Activated CD4-positive, alpha-beta T cell treated with anti-CD3 and anti-CD28 coated beads, Interleukin-2, amount 50 U/mL, for 48 hours (primary cell): ENCODE measurements at regions not wholly inside any gene's neighbourhood (a gene's known extent, or its start where the extent isn't known, plus 50 kb on each side); places are given as distances from the start of the nearest gene placed in this dataset.

Experiments used
- DNase-seq, 2 experiments: peaks; one replicate each; pipeline ENCODE4 v3.0.0-alpha.2; 2020

DNA sequence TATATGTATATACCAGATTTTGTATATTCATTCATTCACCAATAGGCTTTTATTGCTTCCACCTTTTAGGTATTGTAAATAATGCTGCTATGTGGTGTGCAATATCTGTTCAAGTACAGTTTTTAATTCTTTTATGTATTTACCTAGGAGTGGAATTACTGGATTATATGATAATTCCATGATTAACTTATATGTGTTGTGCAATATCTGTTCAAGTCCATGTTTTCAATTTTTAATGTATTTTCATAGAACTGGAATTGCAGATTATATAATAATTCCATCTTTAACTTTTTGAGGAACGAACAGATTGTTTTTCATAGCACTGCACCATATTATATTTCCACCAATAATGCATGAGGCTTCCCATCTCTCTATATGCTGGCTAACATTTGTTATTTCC lies 50.6 kb upstream of the L3MBTL4 start:
- no peak for DNase-seq

DNA sequence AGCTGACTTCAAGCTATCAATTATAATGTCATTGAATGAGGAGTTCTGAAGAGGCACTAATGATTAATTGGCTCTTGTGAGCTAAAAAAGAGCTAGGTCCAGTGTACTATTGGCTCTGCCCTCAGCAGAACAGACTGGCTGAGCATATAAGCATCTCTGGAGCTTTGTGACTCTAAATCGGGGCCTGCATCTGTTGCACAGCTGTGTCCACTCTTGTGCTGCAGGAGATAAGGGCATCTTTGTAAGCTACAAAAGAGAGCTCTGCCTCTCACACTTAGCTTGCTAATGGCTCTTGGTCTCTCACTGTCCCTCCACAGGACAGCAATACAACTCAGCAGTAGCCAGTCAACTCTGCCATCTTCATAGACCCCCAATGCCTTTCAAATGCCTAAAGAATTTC lies 61.5 kb upstream of the L3MBTL4 start:
- DNase-seq = no peak

DNA sequence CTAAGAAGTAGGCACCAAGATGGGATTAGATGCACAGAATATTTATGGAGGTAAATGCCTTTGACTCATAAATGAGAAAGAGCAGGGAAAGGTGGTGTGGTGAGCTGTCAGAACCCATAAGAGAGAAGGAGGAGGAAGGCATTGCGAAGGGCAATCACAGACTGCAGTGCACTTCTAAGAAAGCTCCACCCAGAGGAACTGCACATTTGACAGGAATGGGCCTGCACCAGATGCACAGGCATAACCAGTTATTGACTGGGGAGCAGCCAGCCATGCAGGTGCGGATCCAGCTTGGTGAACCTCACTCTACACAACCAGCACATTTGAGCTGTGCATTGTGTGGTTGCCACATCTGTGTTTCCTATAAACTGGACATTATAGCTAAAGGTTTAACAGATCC lies 62.2 kb upstream of the L3MBTL4 start:
- DNase-seq = no peak

DNA sequence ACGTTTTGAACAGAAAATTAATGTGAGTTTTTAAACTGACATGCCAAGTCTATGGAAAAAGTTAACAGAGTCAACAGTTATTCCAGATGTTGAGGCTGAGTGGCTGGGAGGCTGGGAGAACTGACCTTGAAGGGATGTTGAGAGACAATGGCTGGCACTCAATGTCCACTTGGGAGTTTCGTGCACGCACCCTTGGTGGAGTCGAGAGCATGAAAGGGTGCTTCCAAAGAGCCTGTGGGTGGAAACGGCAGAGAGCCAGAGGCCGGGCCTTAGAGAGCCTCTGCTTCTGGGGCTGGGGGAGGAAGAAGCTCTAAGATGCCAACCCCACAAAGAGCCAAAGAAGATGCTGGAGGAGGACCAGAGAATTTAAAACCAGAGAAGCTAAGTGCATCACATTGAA lies 63.4 kb upstream of the L3MBTL4 start:
- no peak for DNase-seq

DNA sequence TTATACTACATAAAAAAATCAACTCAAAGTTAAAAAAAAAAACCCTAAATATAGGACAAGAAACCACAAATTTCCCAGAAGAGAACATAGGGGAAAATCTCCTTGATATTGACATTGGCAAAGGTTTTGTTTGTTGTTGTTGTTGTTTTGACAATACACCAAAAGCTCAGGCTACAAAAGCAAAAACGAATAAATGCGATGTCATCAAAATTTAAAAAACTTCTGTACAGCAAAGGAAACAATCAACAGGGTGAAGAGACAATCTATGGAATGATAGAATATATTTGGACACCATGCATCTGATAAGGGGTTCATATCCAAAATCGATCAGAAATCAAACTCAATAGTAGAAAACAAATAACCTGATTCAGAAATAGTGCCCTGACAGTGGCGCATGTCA lies 65.0 kb upstream of the L3MBTL4 start:
- no peak for DNase-seq

DNA sequence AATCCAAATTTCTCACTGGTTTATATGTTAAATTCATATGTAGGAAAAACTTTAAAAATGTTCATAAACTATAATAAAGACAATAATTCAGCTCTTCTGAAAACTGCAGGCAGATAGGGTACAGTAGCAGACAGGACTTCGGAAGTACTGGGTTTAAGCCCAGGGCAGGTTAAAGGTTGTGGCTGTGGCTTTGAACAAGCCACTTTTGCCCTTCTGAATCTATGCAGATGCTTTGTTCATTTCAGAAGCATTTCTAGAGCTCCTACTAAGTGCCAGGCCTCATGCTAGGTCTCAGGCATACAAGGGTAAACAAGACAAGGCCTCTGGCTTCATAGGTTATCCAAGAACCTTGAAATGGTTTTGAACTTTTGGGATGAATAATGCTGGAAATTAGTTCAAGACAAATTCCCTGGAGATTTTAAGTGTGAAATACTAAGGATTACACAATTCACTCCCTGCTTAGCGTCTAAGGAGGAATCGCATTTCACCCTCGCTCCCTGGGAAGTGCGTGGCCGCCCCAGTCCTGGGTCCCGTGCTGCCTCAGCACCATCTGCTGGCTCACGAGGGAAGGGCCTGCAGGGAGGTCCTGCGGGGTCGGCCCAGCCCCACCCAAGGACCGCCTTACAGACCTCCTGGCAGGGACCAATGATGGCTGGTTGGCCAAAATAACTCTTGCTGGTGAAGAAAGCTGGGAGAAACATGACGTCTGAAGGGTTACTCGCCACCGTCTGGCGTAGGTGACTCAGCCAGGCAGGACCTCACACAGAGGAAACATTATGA lies 67.7 kb upstream of the L3MBTL4 start:
- DNase-seq = no peak

DNA sequence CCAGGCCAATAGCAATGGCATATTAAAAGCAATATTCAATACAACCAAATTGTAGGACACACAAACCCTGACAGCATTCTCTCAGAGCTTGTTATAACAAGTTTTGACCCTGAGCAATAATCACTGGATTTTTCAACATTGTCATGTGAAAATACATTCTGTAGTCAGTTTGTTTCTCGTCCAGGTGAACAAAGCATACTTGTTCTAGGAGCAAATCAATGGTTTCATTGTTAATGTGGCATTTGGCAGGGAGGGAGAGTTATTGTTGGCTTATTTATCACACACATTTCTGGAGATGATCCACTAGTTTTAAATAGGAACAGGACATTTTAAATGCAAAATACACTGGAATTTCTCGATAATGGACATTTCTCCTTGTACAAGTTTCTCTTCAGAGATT lies 69.9 kb upstream of the L3MBTL4 start:
- DNase-seq = no peak

DNA sequence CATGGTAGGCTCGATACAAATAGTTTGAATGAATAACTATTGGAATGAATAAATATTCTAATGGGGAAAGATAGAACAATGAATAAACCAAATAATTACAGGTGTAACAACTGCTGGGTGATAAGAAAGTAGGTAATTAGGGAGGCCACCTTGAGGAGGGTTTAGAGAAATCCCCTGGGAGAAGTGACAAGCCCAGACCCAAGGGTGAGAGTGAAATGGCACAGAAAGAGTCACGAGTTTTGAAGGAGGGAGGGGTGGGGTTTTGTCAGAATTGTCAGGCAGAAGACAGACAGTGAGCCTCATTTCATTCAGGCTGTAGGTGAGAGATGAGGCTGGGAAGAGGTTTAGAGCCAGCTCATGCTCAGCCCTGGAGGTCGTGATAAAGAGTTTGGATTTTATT lies 71.6 kb upstream of the L3MBTL4 start:
- DNase-seq = no peak

DNA sequence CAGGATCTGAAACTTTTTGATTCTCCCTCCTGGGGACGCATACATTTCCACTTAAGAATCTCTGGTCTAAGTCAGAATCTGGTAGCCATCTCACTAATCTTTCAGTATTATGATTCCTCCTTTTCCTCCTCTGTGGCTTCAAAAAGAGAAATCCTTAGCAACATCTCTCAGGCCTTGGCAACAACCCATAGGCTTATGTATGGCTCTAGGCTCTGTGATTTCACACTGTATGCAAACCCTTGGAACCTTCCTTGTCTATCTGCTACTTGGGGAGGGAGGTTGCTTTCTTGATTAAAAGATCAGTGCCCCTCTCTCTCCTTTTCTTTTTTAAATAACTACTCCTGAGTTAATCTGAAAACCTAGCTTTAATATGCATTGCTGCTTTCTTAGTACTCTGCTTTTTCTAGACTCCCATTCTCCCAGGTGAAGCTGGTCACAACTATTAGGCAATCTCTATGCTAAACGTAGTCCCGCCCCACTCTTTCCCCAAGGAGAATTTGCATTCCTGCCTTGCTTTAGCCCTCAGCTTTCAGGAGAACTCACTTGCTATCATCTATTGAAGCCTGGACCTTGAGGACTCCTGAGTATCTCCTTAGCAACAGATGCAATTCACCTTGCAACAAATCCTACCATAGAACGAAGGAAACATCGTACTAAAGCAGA lies 72.2 kb upstream of the L3MBTL4 start:
- DNase-seq = no peak

DNA sequence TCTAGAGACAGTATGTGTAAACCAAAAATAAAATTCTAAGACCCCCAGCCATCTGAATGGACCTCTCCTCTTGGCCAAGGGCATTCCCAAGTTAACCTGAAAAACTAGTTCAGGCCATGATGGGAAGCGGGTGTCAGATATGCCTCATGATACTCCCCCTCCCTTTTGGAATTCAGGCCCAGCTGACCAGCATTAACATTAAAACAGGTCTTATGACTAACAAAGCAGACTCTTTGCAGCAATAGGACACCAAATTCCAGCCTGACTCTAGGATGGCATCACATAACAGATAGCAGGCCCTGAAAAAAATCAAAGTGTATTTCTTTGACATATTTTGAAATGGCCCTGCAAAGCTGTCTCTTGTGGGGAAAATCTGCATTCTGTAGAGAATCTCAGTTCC lies 73.3 kb upstream of the L3MBTL4 start:
- no peak for DNase-seq

DNA sequence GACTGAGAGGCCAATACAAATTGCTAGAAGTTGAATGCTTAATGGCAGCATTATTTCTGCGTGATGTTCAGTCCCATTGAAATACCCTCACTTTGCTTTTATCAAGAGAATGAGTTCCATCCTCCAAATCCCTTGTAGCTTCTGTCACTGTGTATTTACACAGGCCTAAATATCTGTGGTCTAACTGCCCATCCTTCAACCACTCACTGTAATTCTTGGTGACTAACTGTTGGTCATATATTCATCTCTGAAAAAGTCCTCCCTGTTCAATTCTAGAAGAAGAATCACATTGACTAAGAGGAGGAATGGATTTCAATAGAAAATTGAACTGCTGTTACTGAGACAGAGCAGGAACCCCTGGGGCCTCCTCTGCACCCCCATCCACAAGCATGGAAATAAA lies 74.2 kb upstream of the L3MBTL4 start:
- no peak for DNase-seq

DNA sequence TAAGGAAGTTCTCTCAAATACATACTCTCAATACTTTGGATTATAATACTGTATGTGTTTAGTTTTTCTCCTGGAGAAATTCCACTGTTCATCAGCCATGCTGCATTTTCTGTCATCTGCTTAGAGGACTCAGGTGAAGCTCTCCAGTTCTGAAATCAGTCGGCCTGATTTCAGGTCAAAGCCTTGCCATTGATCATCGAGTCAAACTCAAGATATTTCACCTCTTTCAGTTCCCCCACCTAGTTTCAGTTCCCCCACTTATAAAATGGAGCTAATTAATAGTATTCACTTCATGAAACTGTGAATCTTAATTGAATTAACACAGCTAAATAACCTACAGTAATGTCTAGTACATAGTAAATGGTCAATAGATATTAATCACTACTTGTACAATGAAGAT lies 75.3 kb upstream of the L3MBTL4 start:
- DNase-seq = no peak

DNA sequence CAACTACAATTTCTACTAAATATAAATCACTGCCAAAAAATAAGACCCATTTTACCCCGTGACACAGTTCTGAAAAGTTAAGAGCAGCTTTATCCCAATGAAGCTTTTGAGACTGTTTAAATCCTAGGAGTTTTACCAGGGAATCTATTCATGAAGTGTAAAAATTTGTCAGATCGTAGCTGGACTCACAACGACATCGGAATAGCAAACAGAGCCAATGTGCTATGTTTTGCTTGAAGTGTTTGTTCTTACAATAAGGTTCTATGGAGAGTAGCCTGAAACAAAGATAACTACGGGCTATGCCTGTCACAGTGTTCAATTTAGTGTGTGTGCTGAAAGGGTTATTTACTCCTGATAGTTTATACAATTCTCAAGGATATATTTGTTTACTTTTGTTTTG lies 78.5 kb upstream of the L3MBTL4 start:
- no peak for DNase-seq

DNA sequence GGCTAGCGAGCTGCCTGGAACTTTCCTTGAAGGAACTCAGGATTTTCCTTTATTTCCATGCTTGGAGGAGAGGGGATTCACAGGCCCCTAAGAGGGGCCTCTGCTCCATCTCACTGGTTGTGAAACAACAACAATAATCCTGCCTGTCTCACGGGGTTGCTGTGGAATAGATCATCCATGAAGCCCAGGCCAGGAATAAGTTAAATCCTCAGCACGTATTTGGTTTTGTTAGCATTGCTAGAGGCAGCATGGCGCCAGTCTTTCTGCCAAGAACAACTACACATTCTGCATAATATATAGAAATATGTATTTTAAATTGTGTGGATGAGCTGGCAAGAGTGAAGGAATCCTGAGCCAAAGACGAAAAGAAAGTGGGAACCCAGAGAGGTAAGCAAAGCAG lies 80.8 kb upstream of the L3MBTL4 start:
- no peak for DNase-seq

DNA sequence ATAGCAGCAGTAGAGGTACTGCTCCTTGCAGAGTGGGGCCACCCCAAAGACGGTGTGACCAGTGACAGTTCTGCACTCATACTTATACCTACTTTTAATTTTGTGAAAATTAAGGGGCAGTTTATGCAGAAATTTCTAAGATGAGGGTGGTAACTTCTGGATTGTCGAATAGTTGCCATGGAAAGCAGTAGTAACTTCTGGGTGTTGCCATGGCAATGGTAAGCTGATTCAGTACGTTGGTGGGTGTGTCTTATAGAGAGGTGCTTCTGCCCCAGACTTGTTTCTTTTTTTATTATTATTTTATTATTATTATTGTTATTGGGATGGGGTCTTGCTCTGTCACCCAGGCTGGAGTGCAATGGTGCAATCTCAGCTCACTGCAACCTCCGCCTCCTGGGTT lies 82.8 kb upstream of the L3MBTL4 start:
- no peak for DNase-seq

DNA sequence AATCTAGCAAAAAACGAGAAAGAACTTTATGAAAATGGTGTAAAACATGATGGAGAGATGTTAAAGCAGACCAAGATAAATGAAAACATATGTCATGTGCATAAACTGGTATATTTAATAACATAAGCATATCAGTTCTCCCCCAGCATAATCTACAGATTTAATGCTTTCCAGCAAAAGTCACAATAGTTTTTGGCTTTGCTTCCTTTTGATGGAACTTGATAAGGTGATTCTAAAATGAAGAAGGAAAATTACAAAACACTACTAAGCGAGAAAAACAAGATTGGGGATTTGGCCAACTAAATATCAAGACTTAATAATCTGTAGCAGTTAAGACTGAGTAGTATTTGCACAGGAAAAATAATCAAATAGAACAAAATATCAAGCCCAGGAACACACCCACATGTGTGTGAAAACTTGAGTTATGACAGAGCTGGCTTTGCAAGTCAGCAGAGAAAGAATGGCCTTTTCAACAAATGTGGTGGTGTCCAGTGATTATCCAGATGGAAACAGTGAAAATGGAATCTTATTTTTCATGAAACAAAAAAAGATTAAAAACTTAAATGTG lies 83.7 kb upstream of the L3MBTL4 start:
- no peak for DNase-seq

DNA sequence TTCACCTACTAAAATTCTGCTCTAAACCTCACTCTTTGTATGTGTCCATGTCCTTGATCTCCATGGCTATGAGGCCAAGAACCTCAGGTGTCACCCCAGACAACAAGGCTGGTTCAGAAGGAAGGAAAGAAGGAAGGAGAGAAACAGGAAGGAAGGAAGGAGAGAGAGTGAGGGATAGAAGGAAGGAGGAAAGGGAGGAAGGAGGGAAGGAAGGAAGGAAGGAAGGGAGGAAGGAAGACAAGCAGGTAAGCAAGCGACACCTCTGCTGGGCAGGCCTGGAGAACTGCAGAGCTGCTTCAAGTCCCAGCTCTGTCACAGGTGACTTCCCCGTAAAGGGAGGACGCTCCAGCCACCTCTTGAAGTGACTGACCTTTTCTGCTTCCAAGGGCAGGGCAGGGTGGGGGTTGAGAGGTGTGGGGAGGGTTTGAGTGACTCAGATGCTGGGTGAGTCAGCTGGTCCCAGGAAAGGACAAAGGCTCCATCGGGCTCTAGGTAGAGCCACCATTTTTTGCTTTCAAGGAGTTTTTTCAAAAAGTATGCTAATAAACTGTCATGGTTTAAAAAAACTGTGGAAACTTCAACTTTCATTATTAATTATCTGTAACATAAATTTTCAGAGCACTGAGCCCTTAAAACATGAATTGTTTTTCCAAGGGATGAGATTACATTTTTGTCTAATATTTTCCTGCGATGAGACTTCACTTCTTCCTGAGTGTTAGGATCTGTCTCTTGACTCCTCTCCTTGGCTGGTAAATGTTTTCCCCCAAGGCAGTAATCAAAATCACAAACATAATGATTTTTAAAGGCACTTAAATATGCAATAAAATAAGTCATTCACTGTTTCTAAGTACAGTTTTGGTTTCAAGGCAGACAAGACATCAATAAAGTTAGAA lies 90.1 kb upstream of the L3MBTL4 start:
- no peak for DNase-seq

DNA sequence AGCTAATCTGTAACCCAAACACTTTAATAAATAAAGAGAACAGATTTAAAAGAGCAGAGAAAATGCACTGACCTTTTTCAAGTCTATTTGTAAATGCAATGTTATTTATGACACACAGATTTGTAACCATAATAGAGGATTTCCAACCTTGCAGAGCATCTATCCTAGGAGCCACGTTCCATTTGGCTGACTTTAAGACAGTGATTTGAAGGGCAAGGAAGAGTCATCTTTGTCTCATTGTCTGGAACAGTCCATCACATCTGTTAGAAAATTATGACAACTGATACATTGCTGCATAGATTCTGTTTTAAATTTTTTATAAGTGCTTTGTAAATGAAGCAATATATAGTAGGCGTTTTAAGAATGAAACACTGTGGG lies 90.8 kb upstream of the L3MBTL4 start:
- no peak for DNase-seq

DNA sequence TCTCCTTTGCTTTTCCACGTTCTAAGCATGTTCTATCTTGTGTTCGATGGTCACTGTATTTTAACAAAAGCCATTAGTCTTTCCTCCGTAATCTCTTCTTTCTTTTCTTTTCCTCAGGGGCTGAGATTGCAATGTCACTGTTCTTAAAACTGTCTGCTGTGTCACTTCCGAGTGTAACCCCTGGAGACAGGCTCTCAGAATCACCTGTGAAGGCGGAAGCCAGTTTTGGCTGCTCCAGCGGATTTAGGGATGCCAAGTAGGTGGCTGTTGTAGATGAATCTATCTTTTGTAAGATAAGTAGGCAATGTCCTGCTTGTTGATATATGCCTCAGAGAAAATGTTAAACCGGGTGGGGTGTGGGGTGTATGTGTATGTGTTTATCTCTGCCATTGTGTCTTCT lies 94.7 kb upstream of the L3MBTL4 start:
- DNase-seq = no peak

DNA sequence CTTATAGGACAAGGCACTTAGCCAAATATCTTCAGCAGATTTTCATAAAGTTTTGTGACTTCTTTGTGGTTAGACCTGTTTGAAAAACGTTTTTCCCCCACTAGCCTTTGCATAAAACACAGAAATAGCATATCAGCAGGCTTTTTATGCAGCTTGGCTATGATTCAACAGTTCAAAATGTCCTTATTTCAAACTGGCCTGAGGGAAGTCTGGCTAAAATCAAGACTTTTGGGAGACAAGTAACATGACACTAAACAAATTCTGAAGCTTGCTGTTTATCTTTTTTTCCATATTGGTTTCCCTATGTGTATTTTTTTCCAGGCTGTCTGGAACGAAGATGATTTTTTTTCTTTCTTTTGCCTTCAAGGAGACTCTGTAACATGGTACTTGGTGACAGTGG lies 95.1 kb upstream of the L3MBTL4 start:
- DNase-seq = no peak

DNA sequence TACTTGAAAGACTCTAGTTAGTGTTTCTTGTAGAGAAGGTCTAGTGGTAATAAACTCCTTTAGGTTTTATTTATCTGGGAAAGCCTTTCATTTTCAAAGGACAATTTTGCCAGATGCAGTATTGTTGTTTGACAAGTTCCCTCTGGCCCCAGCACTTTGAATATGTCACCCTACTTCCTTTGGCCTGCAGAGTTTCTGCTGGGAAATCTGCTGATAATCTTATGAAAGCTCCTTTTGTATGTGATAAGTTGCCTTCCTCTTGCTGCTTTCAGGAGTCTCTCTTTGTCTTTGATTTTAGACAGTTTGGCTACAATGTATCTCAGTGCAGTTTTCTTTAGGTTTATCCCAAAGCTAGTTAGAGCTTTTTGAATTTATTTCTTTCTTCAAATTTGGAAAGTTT lies 106.2 kb upstream of the L3MBTL4 start:
- DNase-seq = no peak

DNA sequence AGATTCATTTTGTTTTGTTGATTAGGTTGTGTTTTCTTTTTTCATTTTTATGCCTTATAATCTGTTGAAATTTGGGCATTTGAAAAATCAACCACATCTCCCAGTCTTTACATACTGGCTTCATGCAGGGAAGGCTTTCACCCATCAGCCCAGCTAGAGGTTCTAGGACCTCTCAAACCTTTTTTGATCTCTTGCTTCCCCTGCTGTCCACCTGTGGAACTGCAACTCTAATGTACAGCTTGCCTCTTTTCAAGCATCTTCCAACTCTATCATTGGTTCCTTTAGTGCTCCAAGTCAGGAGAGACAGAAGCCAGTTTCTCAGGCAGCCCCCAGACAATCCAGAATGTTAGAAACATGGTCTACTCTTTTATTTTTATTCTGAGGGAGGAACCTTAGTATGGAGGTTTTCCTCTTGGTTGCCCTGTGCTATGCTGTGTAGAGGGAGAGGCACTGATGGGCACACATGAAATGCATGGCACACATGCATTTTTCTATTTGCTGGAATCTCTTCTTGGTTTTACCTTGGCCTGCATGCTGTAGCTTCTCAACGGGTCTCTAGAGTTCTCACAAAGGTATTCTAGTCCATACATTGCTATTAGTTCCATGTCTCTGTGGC lies 107.2 kb upstream of the L3MBTL4 start:
- DNase-seq = peak; percentile 13

DNA sequence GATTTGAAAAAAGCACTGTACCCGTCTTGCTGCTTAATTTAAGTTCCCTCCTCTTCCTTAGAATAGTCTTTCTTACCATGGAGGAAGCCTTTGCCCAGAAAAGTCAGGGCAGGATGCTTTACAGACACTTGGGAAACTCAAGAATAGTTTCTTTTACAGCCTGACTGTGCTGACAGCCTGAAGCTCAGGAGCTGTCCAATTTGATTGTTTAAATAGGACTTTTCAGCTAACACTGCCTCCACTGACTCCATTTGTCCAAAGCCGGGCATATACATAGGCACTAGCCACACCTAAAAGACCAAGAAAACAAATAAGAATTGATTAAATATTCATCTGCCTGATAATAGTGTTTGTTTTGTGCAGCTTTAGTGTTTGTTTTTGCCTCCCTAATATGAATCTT lies 110.9 kb upstream of the L3MBTL4 start:
- no peak for DNase-seq
